NCI-H748 (cell line): ENCODE measurements at regions not wholly inside any gene's neighbourhood (a gene's known extent, or its start where the extent isn't known, plus 50 kb on each side); places are given as distances from the start of the nearest gene placed in this dataset.

Source experiments
- DNase-seq: peaks from one replicate; lab custom pipeline; 2025; ENCODE audit not compliant: unreplicated experiment; lab: John Stamatoyannopoulos, UW

DNA sequence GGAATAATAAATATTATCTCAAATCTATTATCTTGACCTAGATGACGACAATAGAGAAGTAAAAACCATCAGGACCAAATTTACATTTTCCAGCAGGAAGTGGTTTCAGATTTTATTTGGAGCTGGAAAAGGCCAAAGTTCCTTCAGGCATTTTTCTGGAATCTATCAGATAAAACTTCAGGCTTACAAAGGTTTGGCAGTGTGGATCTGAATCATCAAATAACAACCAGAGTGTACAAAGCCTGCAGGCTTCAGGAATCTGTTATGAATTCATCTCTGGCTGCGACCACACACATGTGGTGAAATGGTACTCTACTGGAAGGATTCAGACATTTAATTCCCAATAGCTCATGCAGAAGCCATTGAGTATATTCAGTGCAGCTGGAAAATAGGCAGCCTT, 726.4 kb upstream of the GRAMD2B start:
- DNase-seq = no peak

DNA sequence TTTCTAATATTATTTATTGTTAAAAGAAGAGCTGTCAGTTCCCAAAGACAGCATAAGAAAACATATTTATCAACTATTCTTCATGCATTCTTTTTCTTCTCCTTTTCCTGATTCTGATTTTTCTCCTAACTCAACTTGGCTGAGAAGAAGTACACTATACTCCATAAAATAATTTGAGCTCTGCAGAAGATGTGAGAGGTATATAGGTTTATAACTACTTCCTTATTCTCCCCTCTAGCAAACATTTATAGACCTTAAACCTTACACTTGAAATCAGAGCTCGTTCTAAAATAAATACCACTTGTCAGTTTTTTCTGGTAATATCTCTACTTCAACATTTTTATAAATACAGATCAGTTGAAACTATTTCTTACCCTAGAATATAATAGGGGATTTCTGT, 724.8 kb upstream of the GRAMD2B start:
- DNase-seq = no peak

DNA sequence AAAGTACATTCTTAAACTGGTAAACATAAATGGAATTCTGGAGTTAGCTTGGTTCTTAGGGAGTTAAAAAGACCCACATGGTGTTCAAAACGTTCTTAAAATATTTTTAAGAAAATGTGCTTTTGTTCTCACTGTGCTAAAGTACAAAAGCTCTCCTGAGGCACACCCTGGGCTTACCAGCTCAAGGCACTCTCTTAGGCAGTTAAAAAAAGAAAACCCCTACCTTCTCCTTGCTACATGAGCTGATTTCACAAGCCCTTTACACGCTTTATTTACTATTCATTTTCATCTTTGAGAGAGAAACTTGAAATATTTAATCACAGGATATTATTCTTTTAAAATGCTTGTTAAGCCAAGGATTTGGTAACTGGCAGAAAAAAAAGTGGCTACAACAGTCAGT, 723.3 kb upstream of the GRAMD2B start:
- peak; percentile 17 for DNase-seq

DNA sequence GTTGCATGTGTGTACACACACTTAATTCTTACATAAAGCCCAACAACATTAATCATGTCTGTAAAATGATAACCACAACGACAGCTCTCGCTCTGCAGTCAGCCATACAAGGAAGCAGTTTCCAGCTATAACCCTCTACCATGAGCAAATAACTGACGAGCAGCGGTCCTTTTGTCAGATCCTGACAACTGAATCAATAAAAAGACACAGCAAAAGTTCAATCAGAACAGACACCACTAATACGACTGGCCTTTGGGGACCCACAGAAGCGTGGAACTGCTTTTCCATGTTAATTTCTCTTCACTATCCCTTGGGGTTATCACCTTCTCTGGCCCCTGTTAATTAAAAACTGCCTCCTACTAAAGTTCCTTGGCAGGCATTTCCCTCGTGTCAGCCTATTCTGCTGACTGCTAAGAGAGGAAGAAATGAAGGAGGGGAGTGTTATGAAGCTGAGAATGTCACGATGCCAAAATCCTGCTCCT, 722.8 kb upstream of the GRAMD2B start:
- DNase-seq = peak; percentile 80

DNA sequence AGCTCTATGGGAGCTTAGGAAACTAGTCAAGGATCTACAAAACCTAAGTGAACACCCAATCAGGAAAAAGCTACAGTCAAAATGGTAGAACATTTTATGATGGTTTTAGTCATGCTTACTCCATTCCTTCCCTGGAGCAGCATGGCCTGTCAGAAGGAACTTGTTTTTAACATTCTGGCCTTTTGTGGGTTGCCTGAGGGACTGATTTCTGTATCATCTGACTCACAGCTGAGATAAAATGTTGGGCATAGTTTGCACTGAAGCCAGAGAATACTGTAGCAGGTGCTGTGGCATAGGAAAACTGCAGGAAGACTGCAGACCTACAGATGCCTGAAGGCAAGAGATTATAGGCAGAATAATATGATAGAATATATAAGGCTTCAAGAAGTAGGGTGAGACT, 719.6 kb upstream of the GRAMD2B start:
- no peak for DNase-seq

DNA sequence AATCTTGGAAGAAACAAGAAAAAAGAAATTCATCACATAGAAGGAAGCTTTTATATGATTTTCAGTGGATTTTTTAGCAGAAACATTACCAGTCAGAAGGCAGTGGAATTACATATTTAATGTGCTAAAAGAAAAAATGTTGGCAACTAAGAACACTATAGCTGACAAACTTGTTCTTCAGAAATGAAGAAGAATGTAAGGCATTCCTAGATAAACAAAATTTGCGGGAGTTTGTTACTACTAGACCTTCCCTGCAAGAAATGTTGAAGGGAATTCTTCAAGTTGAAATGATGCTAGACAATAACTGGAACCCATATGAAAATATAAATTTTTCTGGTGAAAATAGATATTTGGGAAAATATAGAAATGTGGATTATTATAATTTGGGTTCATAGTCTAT, 718.3 kb upstream of the GRAMD2B start:
- no peak for DNase-seq

DNA sequence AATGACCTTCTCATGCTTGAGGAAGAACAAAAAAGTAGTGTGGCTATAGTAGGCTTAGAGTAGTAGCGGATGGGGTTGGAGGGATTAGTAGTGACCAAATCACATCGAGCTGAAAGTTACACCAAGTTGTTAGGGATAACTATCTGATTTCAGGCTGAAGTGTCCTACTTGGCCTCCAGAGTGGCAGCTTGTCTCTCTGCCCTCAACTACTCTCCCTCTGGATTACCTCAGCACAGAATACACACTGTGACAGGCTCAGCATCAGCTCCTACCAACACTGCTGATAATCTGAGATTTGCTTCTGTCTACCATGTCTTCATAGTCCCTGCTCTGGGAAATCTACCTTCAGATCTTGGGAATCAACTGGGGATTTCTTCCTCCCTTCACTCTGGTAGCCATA, 714.6 kb upstream of the GRAMD2B start:
- DNase-seq = no peak

DNA sequence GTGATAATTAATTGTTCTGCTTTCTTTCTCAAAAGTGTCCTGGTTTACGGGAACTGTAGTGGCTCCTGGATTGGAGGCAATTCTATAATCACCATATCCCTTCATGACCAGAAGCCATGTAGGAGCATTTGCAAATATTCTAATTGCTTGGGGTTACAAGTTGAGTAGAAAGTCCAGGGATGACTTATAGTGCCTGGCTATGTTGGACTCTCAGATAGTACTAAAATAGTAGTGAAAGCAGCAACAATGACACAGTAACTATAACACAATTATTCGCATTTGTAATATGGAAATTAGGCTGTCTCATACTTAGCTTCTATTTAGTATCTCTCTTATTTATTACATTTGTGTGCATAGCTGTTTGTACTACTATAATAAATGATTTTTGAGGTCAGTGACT, 712.5 kb upstream of the GRAMD2B start:
- DNase-seq = no peak

DNA sequence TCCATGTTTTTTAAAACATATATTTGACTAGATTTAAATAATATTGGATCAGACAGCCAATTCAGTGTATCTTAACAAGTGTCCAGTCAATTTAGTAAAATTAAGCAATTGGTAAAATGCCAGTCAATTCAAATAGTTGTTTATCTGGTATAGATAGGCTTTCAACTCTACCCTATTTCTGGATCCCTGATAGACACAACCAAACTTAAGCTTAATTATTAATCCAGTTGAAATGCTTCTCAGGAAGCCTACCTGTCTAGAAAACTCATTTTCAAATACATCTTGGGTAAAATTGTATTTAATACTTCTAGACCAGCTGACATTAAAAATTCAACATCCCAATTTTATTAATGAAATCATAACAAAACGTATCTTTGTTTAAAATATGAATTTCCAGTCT, 710.8 kb upstream of the GRAMD2B start:
- DNase-seq = no peak

DNA sequence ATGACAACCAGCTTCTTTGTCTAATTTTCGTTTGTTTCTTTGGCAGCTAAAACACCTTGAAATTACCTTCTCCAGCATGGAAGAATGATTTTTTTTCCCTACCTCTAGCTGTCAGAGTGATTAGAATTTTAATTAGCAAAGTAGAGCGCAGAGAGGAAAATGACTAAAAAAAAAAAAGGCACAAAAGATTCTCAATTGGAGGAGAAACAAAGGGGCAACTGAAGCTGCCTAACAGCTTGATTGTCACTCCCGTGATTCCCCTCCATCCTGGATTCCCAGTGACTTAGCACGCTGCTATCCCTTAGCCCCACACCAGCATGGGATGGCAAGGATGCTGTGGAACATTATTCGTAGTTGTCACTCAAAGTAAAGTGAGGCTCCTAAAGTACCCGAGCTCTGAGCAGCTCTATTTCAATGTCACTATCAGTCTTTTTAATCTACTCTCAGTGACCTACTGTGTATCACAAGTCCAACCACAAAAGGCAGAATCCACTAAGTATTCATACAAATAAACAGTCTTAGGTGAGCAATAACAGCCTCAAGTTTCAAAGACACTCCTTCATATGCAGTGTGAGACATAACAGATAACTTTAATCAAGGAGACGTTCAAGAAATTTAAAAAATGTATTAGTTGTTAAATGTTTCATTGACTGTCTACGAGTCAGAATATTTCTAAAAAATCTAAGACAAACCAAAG, 710.0 kb upstream of the GRAMD2B start:
- DNase-seq = no peak

DNA sequence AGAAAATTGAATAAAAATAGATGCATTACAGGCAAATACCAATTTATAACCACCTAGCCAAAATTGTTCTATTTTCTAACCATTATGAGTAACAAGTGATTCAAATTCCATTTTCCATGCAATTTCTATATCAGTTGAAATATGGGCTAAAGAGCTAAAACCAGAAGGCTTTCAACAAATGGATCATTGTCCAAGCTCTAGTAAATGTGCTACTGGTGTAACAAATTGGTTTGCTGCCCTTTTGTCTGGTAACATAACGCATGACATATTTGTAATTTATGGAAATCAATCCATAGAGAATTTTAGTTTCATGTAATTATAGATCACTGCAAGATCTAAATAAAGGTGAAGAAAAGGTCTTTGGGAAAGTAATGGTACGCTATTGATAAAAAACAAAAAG, 708.0 kb upstream of the GRAMD2B start:
- peak; percentile 66 for DNase-seq

DNA sequence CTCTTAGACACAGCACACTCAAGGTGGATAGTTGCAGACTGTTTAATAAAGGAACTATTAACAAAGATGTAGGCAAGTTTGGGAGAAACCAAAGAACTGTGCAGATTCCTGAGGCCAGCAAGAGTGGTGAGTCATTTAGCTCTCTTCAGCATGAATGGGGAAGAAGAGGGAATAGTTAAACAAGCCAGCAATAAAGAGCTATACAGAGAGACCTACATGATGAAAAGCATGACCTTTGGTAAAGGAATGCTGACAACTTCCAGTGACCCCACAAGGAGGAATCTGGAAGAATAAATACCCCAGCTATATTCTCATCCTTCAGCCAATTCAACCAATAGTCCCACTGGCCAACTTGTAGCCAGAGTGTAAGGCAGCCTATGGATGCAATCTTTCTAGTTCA, 706.0 kb upstream of the GRAMD2B start:
- DNase-seq = no peak

DNA sequence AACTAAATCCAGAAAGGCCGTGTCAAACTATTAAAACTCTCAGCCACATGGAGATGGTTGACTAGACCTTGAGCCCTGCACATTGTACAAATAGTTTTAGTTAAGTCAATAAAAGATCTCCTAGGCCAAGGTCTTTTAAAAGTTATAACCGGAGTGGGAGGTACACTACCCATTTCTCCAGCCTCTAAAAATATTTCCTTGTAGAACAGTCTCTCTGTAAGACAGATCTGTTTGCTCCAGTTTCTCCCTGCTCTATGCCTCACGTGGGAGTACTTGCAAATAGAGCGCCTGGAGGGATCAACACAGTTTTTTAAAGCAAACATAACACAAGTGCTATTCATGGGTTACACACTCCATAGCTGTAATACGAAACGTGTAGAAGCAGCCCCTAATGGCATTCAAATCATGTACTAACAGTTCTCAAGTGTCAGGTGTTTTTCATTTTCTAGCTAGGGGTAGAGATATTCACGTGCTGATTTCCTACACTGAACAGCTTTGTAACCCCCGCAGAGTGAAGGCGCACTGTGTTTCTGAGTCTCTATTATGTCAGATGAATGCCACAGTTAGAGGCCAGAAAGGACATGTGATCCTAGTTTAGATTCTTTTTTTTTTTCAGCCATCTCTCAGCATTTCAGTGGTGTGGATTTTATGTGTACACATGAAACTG, 703.4 kb upstream of the GRAMD2B start:
- peak; percentile 99 for DNase-seq

DNA sequence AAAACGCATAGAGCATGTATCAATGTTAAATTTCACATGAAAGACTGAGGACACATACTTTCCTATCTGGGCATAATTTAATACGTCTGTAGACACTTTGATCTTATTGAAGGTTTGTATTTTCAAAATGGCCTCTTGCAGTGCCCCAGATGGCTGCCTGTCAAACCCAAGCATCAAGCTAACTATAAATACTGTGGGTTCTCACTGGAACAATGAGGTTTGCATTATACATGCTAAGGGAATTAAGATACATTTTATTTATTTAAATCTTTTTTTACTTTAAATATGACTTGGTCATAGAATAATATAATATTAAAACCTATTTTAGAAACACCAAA, 702.9 kb upstream of the GRAMD2B start:
- no peak for DNase-seq

DNA sequence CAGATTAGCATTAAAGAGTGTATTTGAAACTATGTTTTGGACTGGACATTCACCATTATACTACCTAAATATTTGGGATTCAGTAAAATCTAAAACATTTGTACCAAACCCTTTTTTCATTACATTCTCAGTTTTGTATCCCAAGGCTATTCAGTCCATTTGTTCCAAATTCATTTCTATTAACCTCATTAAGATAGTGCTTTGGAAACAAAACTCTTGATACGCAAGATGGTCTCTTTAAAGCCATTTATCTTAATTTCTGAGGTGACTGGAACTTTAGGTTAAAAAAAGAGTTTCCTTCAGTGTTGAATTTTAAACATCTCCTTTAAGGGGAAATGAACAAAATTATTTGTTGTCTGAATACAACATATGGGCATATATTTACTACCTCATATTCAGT, 702.5 kb upstream of the GRAMD2B start:
- no peak for DNase-seq

DNA sequence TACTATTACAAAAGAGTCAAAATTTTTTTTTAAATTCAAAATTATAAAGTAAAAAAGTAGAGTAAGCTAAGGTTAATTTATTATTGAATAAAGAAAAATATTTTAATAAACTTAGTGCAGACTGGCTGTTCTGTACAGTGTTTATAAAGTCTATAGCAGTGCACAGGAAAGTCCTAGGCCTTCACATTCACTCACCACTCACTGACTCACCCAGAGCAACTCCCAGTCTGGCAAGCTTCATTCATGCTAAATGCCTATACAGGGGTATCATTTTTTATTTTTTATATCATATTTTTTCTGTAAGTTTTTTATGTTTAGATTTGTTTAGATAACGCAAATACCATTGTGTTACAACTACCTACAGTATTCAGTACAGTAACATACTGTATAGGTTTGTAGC, 700.7 kb upstream of the GRAMD2B start:
- DNase-seq = no peak

DNA sequence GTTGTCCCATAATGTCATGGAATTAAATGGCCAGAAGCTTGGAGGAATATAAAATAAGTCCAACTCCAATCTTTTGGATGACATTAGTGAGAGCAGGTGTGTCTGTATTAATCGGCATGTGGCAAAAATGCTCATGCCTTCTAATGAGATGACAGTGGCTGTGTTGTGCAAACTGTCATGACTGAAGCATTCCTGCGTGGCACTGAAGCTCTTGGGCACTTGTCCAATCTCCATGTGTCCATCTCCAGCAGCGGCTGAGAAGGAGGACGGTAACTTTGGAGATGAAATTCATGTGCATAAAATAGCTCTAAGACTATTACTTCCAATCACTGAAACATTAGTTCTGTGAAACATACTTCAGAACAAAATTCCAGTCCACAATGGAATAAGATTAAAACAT, 697.5 kb upstream of the GRAMD2B start:
- no peak for DNase-seq

DNA sequence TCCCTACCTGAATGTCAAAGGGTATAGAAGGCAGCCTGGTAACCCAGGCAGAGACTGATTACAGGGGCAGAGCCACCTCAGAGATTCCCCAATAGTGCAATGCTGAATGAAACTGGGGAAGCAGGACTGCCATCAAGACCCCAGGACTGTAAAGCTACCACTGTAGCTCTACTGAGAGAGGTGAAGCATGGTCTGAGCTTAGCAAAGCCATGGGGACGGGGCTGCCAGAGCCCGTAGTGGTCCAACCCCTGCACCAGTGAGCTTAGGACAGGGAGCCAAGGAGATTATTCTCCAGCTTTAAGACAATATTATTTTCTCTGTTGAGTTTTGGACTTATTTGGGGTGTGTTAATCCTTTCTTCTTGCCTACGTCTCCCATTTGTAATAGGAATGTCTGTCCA, 679.3 kb upstream of the GRAMD2B start:
- DNase-seq = no peak

DNA sequence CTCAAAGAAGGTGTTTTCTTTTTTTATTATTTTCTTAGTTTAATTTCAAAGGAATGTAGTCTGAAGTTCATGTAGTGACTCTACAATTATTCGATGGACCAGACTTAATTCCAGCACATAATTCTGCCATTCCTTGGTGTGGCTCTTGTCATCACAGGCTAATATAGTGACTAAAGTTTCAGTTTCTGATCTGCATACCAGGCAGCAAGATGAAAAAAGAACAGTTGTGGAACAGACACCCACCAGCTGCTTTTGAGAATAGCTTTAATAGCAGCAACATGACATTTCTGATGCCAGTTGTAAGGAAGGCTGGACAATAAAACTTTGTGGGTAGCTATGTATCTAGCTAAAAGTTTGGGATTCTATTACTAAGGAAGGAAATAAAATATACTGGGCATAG, 676.3 kb upstream of the GRAMD2B start:
- DNase-seq = no peak

DNA sequence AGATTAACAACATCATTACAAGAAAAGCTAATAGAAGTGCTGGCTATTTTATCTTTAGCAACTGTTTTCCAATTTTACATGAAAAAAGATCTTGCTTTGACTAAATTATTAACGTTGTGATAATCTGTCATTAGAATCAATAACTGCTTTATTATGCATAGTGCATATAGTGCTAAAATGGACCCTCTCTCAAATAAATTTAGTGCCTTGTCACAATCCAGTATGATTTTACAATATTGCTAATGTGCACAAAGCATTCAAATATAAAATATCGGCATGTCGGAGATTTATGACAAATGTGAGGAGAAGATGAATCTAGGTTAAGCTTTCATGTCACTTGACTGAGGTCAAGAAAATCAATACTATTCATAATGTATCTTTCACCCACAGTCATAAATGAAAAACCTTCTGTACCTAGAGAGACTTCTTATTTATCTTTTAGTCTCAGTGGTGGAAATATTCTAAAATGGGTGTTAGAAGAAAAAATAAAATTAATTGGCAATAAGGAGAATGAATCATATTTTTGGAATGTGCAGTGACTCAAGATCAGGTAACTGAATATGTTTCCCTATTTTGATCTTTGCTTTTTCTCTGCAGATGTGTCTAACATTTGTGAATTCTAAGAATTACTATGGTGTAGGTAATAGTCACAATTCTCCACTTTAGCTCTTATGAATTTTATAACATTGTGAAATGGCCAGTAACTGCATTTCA, 672.9 kb upstream of the GRAMD2B start:
- DNase-seq = no peak

DNA sequence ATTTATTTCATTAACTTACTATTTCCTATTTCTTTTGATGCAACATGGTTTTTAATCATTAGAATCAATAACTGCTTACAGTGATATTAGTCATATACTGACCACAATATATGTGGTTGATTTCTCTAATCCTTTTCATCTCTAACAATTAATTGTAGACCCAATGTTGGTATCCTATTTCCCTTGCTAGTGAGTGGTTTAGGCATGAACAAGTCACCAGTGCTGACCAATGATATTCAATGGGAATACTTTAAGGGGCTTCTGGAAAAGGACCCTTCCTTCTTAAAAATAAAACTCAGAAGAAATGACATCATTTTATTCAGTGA, 672.4 kb upstream of the GRAMD2B start:
- DNase-seq = no peak

DNA sequence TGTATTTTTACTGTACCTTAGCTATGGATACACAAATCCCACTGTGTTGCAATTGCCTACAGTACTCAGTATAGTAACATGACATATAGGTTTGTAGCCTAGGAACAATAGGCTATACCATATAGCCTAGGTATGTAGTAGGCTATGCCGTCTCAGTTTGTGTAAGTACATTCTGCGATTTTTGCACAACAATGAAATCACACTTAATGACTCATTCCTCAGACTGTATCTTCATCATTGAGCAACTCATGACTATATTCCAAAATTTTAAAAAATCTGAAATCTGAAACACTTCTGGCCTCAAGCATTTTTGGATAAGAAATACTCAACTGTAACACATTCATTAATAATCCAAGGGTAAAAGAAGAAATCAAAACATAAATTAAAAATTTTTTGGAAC, 666.8 kb upstream of the GRAMD2B start:
- no peak for DNase-seq

DNA sequence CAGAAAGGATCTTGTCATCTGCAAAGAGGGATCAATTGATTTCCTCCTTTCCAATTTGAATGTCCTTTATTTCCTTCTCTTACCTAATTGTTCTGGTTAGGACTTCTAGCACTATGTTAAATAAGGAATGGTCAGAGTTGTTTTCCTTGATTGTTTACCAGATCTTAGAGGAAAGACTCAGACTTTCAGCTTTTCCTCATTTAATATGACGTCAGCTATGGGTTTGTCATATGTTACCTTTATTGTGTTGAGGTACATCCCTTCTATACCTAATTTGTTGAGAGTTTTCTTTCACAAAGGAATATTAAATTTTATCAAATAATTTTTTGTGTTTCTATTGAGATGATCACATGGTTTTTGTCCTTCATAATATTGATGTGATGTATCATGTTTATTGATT, 656.5 kb upstream of the GRAMD2B start:
- no peak for DNase-seq
